DOHH2 (cell line): ENCODE measurements at regions not wholly inside any gene's neighbourhood (a gene's known extent, or its start where the extent isn't known, plus 50 kb on each side); places are given as distances from the start of the nearest gene placed in this dataset.

ENCODE experiments used
- H3F3A ChIP-seq: fragments of 200-600 bp; sonication (generic), shearing (Covaris generic); 2 replicates; pipeline ENCODE4 v1.6.0; 2016; ENCODE audit warnings: antibody characterized with exemption, mild to moderate bottlenecking; ENCODE audit not compliant: control insufficient read depth, insufficient read depth
- H3K27ac ChIP-seq: fragments of 200-600 bp; sonication (generic); 2 replicates; pipeline ENCODE4 v1.5.1; 2014; ENCODE audit warnings: low read depth, mild to moderate bottlenecking, low read length, moderate library complexity
- H3K27me3 ChIP-seq: fragments of 200-600 bp; sonication (generic); 2 replicates; pipeline ENCODE4 v1.6.1; 2014; ENCODE audit warnings: mild to moderate bottlenecking, low read length, mixed read lengths; ENCODE audit not compliant: control insufficient read depth
- H3K36me3 ChIP-seq: fragments of 200-600 bp; sonication (generic); 2 replicates; pipeline ENCODE4 v1.6.1; 2014; ENCODE audit warnings: mild to moderate bottlenecking, low read length, moderate library complexity, mixed read lengths; ENCODE audit not compliant: control insufficient read depth
- H3K4me1 ChIP-seq: fragments of 200-600 bp; sonication (generic); 2 replicates; pipeline ENCODE4 v1.6.1; 2014; ENCODE audit warnings: mild to moderate bottlenecking, low read length, mixed read lengths; ENCODE audit not compliant: control insufficient read depth
- H3K4me2 ChIP-seq: fragments of 200-600 bp; sonication (generic); 2 replicates; pipeline ENCODE4 v1.6.0; 2014; ENCODE audit warnings: mild to moderate bottlenecking, low read length, moderate library complexity
- H3K4me3 ChIP-seq: fragments of 200-600 bp; sonication (generic); 2 replicates; pipeline ENCODE4 v1.5.1; 2014; ENCODE audit warnings: mild to moderate bottlenecking, low read length, mixed read lengths
- H3K79me2 ChIP-seq: fragments of 200-600 bp; sonication (generic); 2 replicates; pipeline ENCODE4 v1.6.1; 2014; ENCODE audit warnings: mild to moderate bottlenecking, low read length, mixed read lengths; ENCODE audit not compliant: control insufficient read depth
- H3K9me2 ChIP-seq: fragments of 200-600 bp; sonication (generic); replicated peaks from 2 replicates; pipeline ENCODE4 v1.6.1; 2014; ENCODE audit warnings: mild to moderate bottlenecking, low read length, mixed read lengths; ENCODE audit not compliant: control insufficient read depth
- H3K9me3 ChIP-seq: fragments of 200-600 bp; sonication (generic); 2 replicates; pipeline ENCODE4 v1.6.1; 2014; ENCODE audit warnings: antibody characterized with exemption, low read length, mixed read lengths; ENCODE audit not compliant: control insufficient read depth, insufficient read depth
- H4K20me1 ChIP-seq: fragments of 200-600 bp; sonication (generic); 2 replicates; pipeline ENCODE4 v1.6.0; 2014; ENCODE audit warnings: low read depth, mild to moderate bottlenecking, antibody characterized with exemption, low read length, moderate library complexity; ENCODE audit not compliant: control insufficient read depth, insufficient read depth
- CTCF ChIP-seq: fragments of 200-600 bp; sonication (generic); IDR thresholded peaks from one replicate; pipeline ENCODE4 v1.5.1; 2014; ENCODE audit warnings: antibody characterized with exemption, mild to moderate bottlenecking, low read depth, low read length; ENCODE audit not compliant: poor library complexity, severe bottlenecking
- EZH2phosphoT487 ChIP-seq: fragments of 200-600 bp; sonication (generic); IDR thresholded peaks from 2 replicates; pipeline ENCODE4 v1.6.1; 2017; ENCODE audit warnings: borderline replicate concordance, mild to moderate bottlenecking, antibody characterized with exemption, low read length, moderate library complexity, mixed read lengths

GRCh38 chr4:53935780-53936179 is 128.6 kb downstream of the CHIC2 start:
- Histone ChIP-seq H4K20me1 (no peaks in the 10 kb centered on the region), H3K9me3 (no peaks in the 10 kb centered on the region), H3K9me2 (no peaks in the 10 kb centered on the region), H3K27ac (no peak overlapping the region), H3K36me3 (no peaks in the 10 kb centered on the region), H3K79me2 (no peaks in the 10 kb centered on the region), H3K4me3 (no peak overlapping the region), H3K27me3 (no peaks in the 10 kb centered on the region), H3K4me2 (no peak overlapping the region), H3F3A (no peaks in the 10 kb centered on the region), H3K4me1 (no peaks in the 10 kb centered on the region)
- TF ChIP-seq CTCF, result no peak
- TF ChIP-seq EZH2phosphoT487, result no peak

DNA sequence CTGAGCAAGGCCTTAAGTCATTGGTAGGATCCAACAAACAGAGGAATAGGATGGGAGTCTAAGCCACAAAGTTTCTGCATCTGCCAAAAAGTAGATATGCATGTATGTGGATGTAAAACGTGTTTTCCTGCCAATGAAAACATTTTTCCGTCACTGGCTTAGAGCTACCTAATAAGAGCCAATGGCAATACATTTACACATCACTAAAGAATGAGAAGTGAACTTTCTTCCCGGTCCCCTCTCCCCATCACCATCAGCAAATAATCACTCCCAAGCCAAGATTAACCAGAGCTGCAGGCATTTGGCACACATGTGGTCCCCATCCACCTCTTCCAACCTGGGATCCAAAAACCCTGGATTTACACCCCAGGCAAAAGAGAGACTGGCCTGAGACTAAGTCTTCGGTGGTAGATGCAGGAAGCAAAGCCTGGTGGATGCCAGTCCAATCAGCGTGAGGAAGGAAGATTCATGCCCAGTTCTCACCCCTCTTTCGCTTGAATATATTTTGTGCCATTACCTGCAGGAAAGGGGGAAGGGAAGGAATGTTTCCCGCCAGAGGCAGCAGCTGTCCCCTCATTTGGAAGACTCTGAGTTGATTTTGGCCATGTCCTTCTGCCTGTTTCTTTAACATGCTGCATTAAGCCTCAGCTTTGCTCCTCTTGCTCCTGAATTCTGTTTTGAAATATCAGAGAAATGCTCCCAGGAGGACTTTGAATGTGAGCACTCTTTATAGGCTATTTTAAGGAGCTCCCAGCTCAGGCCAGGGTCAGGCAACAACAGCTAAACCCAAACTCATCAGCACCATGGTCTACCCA is 131.4 kb downstream of the CHIC2 start:
- H3K4me3 ChIP-seq, result no peak overlapping the region

GRCh38 chr4:53931461-53931961 is 132.9 kb downstream of the CHIC2 start:
- Histone ChIP-seq H3K9me3 (no peaks in the 10 kb centered on the region), H3K36me3 (no peaks in the 10 kb centered on the region), H3K27me3 (no peaks in the 10 kb centered on the region), H3K9me2 (no peaks in the 10 kb centered on the region), H3K27ac (no peak overlapping the region), H3F3A (no peaks in the 10 kb centered on the region), H3K4me1 (peaks cover 2% of the 10 kb centered on the region; the same call in 1 of the 2 replicates), H3K79me2 (no peaks in the 10 kb centered on the region), H3K4me3 (no peak overlapping the region), H3K4me2 (no peak overlapping the region), H4K20me1 (no peaks in the 10 kb centered on the region)
- no peak for TF ChIP-seq EZH2phosphoT487
- no peak for TF ChIP-seq CTCF

More for the DNA sequence above, 131.4 kb downstream of the CHIC2 start:
- H4K20me1 ChIP-seq, result no peaks in the 10 kb centered on the region
- H3K36me3 ChIP-seq, result no peaks in the 10 kb centered on the region
- no peaks in the 10 kb centered on the region for H3F3A ChIP-seq
- no peak overlapping the region for H3K4me2 ChIP-seq
- TF ChIP-seq CTCF (no peak), EZH2phosphoT487 (no peak)
- H3K79me2 ChIP-seq, result no peaks in the 10 kb centered on the region
- no peaks in the 10 kb centered on the region for H3K9me3 ChIP-seq
- peaks cover 2% of the 10 kb centered on the region; the same call in 1 of the 2 replicates for H3K4me1 ChIP-seq
- H3K9me2 ChIP-seq, result no peaks in the 10 kb centered on the region
- H3K27me3 ChIP-seq, result no peaks in the 10 kb centered on the region
- H3K27ac ChIP-seq, result no peak overlapping the region
